WTC11 (cell line): ENCODE measurements at regions not wholly inside any gene's neighbourhood (a gene's known extent, or its start where the extent isn't known, plus 50 kb on each side); places are given as distances from the start of the nearest gene placed in this dataset.

Source experiments
- ATAC-seq: fragments of 200-7000 bp; cut with Tn5 transposase; 2 replicates; pipeline ENCODE4 v1.10.0; 2021; ENCODE audit warnings: mild to moderate bottlenecking, moderate library complexity
- CTCF ChIA-PET: fragments of 300-600 bp; sonication (Branson Sonifier 250); formaldehyde crosslinking; loops from one replicate; lab custom pipeline; 2021; ENCODE audit warnings: antibody characterized with exemption; lab: Charles Lee
- POLR2A ChIA-PET: fragments of 350-600 bp; sonication (Branson Sonifier 250); formaldehyde crosslinking; loops from one replicate; lab custom pipeline; 2021; ENCODE audit warnings: antibody characterized with exemption; lab: Charles Lee
- DNase-seq: peaks from one replicate; pipeline ENCODE4 v3.0.0; 2021; ENCODE audit warnings: low spot score
- H3K27ac Mint-ChIP-seq: 2 replicates; pipeline ENCODE4 v1.8.0; 2021; ENCODE audit warnings: mixed read lengths
- H3K27me3 Mint-ChIP-seq: 2 replicates; pipeline ENCODE4 v1.8.0; 2021; ENCODE audit warnings: low read depth, mild to moderate bottlenecking, moderate library complexity, mixed read lengths
- H3K36me3 Mint-ChIP-seq: 2 replicates; pipeline ENCODE4 v1.8.0; 2021; ENCODE audit warnings: mixed read lengths
- H3K4me1 Mint-ChIP-seq: 2 replicates; pipeline ENCODE4 v1.8.0; 2022; ENCODE audit warnings: mixed read lengths
- H3K4me3 Mint-ChIP-seq: 2 replicates; pipeline ENCODE4 v1.8.0; 2021; ENCODE audit warnings: mild to moderate bottlenecking, moderate library complexity, mixed read lengths
- H3K9me3 Mint-ChIP-seq: 2 replicates; pipeline ENCODE4 v1.8.0; 2021; ENCODE audit warnings: mixed read lengths
- ETV6 ChIP-seq: sonication (generic); formaldehyde crosslinking; IDR thresholded peaks from 2 replicates; pipeline ENCODE4 v1.8.1; 2022; ENCODE audit warnings: mild to moderate bottlenecking, missing genetic modification reagents
- FOXJ3 ChIP-seq: sonication (generic); formaldehyde crosslinking; IDR thresholded peaks from 2 replicates; pipeline ENCODE4 v1.9.0; 2021; ENCODE audit warnings: missing genetic modification reagents, mild to moderate bottlenecking, borderline replicate concordance
- GABPB1 ChIP-seq: sonication (generic); formaldehyde crosslinking; IDR thresholded peaks from 2 replicates; pipeline ENCODE4 v1.8.1; 2023; ENCODE audit warnings: mild to moderate bottlenecking, missing genetic modification reagents
- HMGA2 ChIP-seq: fragments of 250-450 bp; sonication (Bioruptor Pico); IDR thresholded peaks from 2 replicates; pipeline ENCODE4 v1.4.0; 2021; ENCODE audit warnings: mild to moderate bottlenecking, moderate library complexity
- JAZF1 ChIP-seq: fragments of 250-450 bp; sonication (Bioruptor Pico); IDR thresholded peaks from 2 replicates; pipeline ENCODE4 v1.9.0; 2021; ENCODE audit warnings: moderate library complexity, mild to moderate bottlenecking, inconsistent platforms
- SP1 ChIP-seq: sonication (generic); formaldehyde crosslinking; conservative IDR thresholded peaks from 2 replicates; pipeline ENCODE4 v1.8.1; 2022; ENCODE audit warnings: missing genetic modification reagents
- TEAD4 ChIP-seq: sonication (generic); formaldehyde crosslinking; IDR thresholded peaks from 2 replicates; pipeline ENCODE4 v1.8.0; 2022; ENCODE audit warnings: mild to moderate bottlenecking, missing genetic modification reagents
- ZBTB21 ChIP-seq: sonication (generic); formaldehyde crosslinking; IDR thresholded peaks from 2 replicates; pipeline ENCODE4 v1.8.1; 2023; ENCODE audit warnings: mild to moderate bottlenecking, missing genetic modification reagents, borderline replicate concordance
- ZNF219 ChIP-seq: sonication (generic); formaldehyde crosslinking; IDR thresholded peaks from 2 replicates; pipeline ENCODE4 v1.8.0; 2023; ENCODE audit warnings: missing genetic modification reagents, mild to moderate bottlenecking, borderline replicate concordance
- ZNF423 ChIP-seq: fragments of 250-450 bp; sonication (Bioruptor Pico); IDR thresholded peaks from 2 replicates; pipeline ENCODE4 v2.1.2; 2022; ENCODE audit warnings: mild to moderate bottlenecking, moderate library complexity
- ZNF671 ChIP-seq: fragments of 250-450 bp; sonication (Bioruptor Pico); IDR thresholded peaks from 2 replicates; pipeline ENCODE4 v1.8.0; 2021; ENCODE audit warnings: mild to moderate bottlenecking
- TF ChIP-seq, protein P1 (sequence below): fragments of 200-600 bp; IDR thresholded peaks from 2 replicates; pipeline ENCODE4 v1.8.0; 2022; ENCODE audit warnings: antibody characterized with exemption
- TF ChIP-seq, protein P2 (sequence below): sonication (generic); formaldehyde crosslinking; IDR thresholded peaks from 2 replicates; pipeline ENCODE4 v1.8.1; 2022; ENCODE audit warnings: missing genetic modification reagents, borderline replicate concordance
- TF ChIP-seq, protein P3 (sequence below): sonication (generic); formaldehyde crosslinking; IDR thresholded peaks from 2 replicates; pipeline ENCODE4 v1.8.1; 2023; ENCODE audit warnings: mild to moderate bottlenecking, moderate library complexity, missing genetic modification reagents
- TF ChIP-seq, protein P4 (sequence below): sonication (generic); formaldehyde crosslinking; IDR thresholded peaks from 2 replicates; pipeline ENCODE4 v1.8.1; 2022; ENCODE audit warnings: low read depth, missing genetic modification reagents, borderline replicate concordance
- TF ChIP-seq, protein P5 (sequence below): sonication (generic); formaldehyde crosslinking; IDR thresholded peaks from 2 replicates; pipeline ENCODE4 v1.8.1; 2023; ENCODE audit warnings: mild to moderate bottlenecking, missing genetic modification reagents, borderline replicate concordance
- TF ChIP-seq, protein P6 (sequence below): sonication (generic); formaldehyde crosslinking; IDR thresholded peaks from 2 replicates; pipeline ENCODE4 v1.8.1; 2022; ENCODE audit warnings: mild to moderate bottlenecking, missing genetic modification reagents, moderate library complexity, borderline replicate concordance
- TF ChIP-seq, protein P7 (sequence below): sonication (generic); formaldehyde crosslinking; IDR thresholded peaks from 2 replicates; pipeline ENCODE4 v1.8.0; 2023; ENCODE audit warnings: missing genetic modification reagents

DNA sequence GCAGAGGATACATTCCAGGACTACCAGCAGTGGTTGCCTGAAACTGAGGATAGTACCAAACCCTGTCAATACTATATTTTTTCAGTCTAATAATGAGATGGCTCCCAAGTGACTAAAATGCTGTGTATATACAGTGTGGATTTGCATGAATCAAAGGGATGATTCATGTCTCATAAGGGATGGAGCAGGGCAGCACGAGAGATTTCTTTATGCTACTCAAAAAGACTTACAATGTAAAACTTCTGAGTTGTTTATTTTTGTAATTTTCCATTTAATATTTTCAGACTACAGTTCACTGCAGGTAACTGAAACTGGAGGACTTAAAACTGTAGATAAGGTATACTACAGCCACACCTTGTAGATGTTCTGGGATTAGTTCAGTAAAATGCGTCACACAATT lies 674.7 kb upstream of the SALL1 start (continued):
- no peak for TF ChIP-seq SP1 (CRISPR knock-in tag)
- TF ChIP-seq, protein P1, sequence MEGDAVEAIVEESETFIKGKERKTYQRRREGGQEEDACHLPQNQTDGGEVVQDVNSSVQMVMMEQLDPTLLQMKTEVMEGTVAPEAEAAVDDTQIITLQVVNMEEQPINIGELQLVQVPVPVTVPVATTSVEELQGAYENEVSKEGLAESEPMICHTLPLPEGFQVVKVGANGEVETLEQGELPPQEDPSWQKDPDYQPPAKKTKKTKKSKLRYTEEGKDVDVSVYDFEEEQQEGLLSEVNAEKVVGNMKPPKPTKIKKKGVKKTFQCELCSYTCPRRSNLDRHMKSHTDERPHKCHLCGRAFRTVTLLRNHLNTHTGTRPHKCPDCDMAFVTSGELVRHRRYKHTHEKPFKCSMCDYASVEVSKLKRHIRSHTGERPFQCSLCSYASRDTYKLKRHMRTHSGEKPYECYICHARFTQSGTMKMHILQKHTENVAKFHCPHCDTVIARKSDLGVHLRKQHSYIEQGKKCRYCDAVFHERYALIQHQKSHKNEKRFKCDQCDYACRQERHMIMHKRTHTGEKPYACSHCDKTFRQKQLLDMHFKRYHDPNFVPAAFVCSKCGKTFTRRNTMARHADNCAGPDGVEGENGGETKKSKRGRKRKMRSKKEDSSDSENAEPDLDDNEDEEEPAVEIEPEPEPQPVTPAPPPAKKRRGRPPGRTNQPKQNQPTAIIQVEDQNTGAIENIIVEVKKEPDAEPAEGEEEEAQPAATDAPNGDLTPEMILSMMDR: no peak
- TF ChIP-seq, protein P2, sequence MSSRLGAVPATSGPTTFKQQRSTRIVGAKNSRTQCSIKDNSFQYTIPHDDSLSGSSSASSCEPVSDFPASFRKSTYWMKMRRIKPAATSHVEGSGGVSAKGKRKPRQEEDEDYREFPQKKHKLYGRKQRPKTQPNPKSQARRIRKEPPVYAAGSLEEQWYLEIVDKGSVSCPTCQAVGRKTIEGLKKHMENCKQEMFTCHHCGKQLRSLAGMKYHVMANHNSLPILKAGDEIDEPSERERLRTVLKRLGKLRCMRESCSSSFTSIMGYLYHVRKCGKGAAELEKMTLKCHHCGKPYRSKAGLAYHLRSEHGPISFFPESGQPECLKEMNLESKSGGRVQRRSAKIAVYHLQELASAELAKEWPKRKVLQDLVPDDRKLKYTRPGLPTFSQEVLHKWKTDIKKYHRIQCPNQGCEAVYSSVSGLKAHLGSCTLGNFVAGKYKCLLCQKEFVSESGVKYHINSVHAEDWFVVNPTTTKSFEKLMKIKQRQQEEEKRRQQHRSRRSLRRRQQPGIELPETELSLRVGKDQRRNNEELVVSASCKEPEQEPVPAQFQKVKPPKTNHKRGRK (CRISPR knock-in tag): no peak
- TF ChIP-seq HMGA2 (CRISPR knock-in tag): no peak

DNA sequence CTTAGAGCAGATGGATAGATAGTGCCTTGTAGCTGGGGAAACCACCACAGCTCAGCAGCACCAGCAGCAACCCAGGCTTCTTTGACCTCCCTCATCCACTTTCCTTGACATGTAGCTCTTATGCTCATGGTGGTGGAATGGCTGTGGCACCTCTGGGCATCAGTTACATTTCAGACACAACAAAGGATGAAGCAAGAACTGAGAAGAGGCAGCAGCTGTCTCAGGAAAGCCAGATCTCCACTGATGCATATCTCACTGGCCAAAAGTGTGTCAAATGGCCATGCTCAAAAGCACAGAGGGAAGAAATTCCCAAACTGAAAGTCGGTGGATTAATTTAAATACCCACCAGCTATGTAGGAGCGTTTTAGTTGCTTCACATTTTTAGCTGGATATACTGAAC lies 671.4 kb upstream of the SALL1 start:
- ATAC-seq (no peak), DNase-seq (no peak)
- H3K27me3 Mint-ChIP-seq: no peaks in the 10 kb centered on the region; the same call in 1 of the 2 replicates
- no peak overlapping the region for H3K4me3 Mint-ChIP-seq
- ChIA-PET POLR2A (no interaction called here), CTCF (interaction anchor here (1.2 kb wide), 1 partner anchor 160 kb away, joined by 4 read pairs; no protein-coding TSS in a partner anchor)
- no peaks in the 10 kb centered on the region for H3K36me3 Mint-ChIP-seq
- no peak overlapping the region for H3K27ac Mint-ChIP-seq
- no peaks in the 10 kb centered on the region for H3K4me1 Mint-ChIP-seq
- no peak for TF ChIP-seq ZBTB21 (CRISPR knock-in tag)
- no peak for TF ChIP-seq ZNF423
- TF ChIP-seq GABPB1 (CRISPR knock-in tag): no peak
- TF ChIP-seq, protein P3, sequence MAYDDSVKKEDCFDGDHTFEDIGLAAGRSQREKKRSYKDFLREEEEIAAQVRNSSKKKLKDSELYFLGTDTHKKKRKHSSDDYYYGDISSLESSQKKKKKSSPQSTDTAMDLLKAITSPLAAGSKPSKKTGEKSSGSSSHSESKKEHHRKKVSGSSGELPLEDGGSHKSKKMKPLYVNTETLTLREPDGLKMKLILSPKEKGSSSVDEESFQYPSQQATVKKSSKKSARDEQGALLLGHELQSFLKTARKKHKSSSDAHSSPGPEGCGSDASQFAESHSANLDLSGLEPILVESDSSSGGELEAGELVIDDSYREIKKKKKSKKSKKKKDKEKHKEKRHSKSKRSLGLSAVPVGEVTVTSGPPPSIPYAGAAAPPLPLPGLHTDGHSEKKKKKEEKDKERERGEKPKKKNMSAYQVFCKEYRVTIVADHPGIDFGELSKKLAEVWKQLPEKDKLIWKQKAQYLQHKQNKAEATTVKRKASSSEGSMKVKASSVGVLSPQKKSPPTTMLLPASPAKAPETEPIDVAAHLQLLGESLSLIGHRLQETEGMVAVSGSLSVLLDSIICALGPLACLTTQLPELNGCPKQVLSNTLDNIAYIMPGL (CRISPR knock-in tag): no peak
- TF ChIP-seq, protein P4, sequence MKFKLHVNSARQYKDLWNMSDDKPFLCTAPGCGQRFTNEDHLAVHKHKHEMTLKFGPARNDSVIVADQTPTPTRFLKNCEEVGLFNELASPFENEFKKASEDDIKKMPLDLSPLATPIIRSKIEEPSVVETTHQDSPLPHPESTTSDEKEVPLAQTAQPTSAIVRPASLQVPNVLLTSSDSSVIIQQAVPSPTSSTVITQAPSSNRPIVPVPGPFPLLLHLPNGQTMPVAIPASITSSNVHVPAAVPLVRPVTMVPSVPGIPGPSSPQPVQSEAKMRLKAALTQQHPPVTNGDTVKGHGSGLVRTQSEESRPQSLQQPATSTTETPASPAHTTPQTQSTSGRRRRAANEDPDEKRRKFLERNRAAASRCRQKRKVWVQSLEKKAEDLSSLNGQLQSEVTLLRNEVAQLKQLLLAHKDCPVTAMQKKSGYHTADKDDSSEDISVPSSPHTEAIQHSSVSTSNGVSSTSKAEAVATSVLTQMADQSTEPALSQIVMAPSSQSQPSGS (CRISPR knock-in tag): no peak
- TF ChIP-seq, protein P5, sequence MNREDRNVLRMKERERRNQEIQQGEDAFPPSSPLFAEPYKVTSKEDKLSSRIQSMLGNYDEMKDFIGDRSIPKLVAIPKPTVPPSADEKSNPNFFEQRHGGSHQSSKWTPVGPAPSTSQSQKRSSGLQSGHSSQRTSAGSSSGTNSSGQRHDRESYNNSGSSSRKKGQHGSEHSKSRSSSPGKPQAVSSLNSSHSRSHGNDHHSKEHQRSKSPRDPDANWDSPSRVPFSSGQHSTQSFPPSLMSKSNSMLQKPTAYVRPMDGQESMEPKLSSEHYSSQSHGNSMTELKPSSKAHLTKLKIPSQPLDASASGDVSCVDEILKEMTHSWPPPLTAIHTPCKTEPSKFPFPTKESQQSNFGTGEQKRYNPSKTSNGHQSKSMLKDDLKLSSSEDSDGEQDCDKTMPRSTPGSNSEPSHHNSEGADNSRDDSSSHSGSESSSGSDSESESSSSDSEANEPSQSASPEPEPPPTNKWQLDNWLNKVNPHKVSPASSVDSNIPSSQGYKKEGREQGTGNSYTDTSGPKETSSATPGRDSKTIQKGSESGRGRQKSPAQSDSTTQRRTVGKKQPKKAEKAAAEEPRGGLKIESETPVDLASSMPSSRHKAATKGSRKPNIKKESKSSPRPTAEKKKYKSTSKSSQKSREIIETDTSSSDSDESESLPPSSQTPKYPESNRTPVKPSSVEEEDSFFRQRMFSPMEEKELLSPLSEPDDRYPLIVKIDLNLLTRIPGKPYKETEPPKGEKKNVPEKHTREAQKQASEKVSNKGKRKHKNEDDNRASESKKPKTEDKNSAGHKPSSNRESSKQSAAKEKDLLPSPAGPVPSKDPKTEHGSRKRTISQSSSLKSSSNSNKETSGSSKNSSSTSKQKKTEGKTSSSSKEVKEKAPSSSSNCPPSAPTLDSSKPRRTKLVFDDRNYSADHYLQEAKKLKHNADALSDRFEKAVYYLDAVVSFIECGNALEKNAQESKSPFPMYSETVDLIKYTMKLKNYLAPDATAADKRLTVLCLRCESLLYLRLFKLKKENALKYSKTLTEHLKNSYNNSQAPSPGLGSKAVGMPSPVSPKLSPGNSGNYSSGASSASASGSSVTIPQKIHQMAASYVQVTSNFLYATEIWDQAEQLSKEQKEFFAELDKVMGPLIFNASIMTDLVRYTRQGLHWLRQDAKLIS: no peak
- TF ChIP-seq, protein P1: no peak
- TF ChIP-seq, protein P6, sequence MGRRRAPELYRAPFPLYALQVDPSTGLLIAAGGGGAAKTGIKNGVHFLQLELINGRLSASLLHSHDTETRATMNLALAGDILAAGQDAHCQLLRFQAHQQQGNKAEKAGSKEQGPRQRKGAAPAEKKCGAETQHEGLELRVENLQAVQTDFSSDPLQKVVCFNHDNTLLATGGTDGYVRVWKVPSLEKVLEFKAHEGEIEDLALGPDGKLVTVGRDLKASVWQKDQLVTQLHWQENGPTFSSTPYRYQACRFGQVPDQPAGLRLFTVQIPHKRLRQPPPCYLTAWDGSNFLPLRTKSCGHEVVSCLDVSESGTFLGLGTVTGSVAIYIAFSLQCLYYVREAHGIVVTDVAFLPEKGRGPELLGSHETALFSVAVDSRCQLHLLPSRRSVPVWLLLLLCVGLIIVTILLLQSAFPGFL (CRISPR knock-in tag): no peak
- no peak for TF ChIP-seq TEAD4 (CRISPR knock-in tag)
- TF ChIP-seq FOXJ3: no peak
- TF ChIP-seq ZNF671 (CRISPR knock-in tag): no peak
- no peak for TF ChIP-seq JAZF1 (CRISPR knock-in tag)
- TF ChIP-seq ZNF219: no peak
- TF ChIP-seq, protein P7, sequence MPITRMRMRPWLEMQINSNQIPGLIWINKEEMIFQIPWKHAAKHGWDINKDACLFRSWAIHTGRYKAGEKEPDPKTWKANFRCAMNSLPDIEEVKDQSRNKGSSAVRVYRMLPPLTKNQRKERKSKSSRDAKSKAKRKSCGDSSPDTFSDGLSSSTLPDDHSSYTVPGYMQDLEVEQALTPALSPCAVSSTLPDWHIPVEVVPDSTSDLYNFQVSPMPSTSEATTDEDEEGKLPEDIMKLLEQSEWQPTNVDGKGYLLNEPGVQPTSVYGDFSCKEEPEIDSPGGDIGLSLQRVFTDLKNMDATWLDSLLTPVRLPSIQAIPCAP (CRISPR knock-in tag): no peak
- TF ChIP-seq ETV6 (CRISPR knock-in tag): no peak
- H3K9me3 Mint-ChIP-seq: no peaks in the 10 kb centered on the region
